BJ (cell line): ENCODE measurements at regions not wholly inside any gene's neighbourhood (a gene's known extent, or its start where the extent isn't known, plus 50 kb on each side); places are given as distances from the start of the nearest gene placed in this dataset.

Experiments
- CTCF ChIA-PET: fragments of 350-600 bp; formaldehyde crosslinking; extraction: SDS; loops from one replicate; lab custom pipeline; 2021; ENCODE audit warnings: antibody characterized with exemption, inconsistent platforms; lab: Yijun Ruan, JAX
- POLR2A ChIA-PET: fragments of 300-600 bp; sonication (Branson Sonifier 250); formaldehyde crosslinking; extraction: SDS; loops from one replicate; lab custom pipeline; 2021; ENCODE audit warnings: antibody characterized with exemption; lab: Charles Lee
- DNase-seq: peaks from one replicate; pipeline ENCODE4 v3.0.0-alpha.2; 2011; ENCODE audit warnings: low read depth
- H3K27me3 ChIP-seq: 2 replicates; pipeline ENCODE4 v1.6.0; 2011; ENCODE audit warnings: low read length; ENCODE audit not compliant: control insufficient read depth, insufficient read depth
- H3K36me3 ChIP-seq: 2 replicates; pipeline ENCODE4 v1.5.1; 2011; ENCODE audit warnings: low read length; ENCODE audit not compliant: control insufficient read depth, insufficient read depth
- H3K4me3 ChIP-seq: 2 replicates; pipeline ENCODE4 v1.5.1; 2011; ENCODE audit warnings: low read depth, mild to moderate bottlenecking, control low read depth, low read length
- CTCF ChIP-seq: IDR thresholded peaks from 2 replicates; pipeline ENCODE4 v1.5.1; 2011; ENCODE audit warnings: low read depth, mild to moderate bottlenecking, control low read depth, inconsistent platforms, low read length, moderate library complexity; ENCODE audit not compliant: insufficient read depth

- Histone ChIP-seq H3K36me3 (no peaks in the 10 kb centered on the region), H3K4me3 (no peak overlapping the region), H3K27me3 (no peaks in the 10 kb centered on the region)
- no peak for TF ChIP-seq CTCF
- ChIA-PET CTCF (interaction anchor here (0.6 kb wide), 1 partner anchor 9 kb away, joined by 3 read pairs; no protein-coding TSS in a partner anchor), POLR2A (no interaction called here)
- no peak for DNase-seq
These were observed 74.9 kb upstream of the RFX3 start for GRCh38 chr9:3600672-3601071.

GRCh38 chr9:3597792-3598191 lies 72.0 kb upstream of the RFX3 start:
- no peak for TF ChIP-seq CTCF
- Histone ChIP-seq H3K27me3 (no peaks in the 10 kb centered on the region), H3K36me3 (no peaks in the 10 kb centered on the region), H3K4me3 (no peak overlapping the region)
- DNase-seq = no peak
- ChIA-PET POLR2A (no interaction called here), CTCF (no interaction called here)

- CTCF ChIA-PET = no interaction called here
- DNase-seq = no peak
- H3K36me3 ChIP-seq = no peaks in the 10 kb centered on the region
- no peaks in the 10 kb centered on the region for H3K27me3 ChIP-seq
- no peak for TF ChIP-seq CTCF
- no peak overlapping the region for H3K4me3 ChIP-seq
- POLR2A ChIA-PET = no interaction called here
These were observed 60.3 kb upstream of the RFX3 start for GRCh38 chr9:3586066-3586465.

- no peak overlapping the region for H3K4me3 ChIP-seq
- ChIA-PET POLR2A (no interaction called here), CTCF (no interaction called here)
- H3K27me3 ChIP-seq = no peaks in the 10 kb centered on the region
- no peak for TF ChIP-seq CTCF
- no peak for DNase-seq
- no peaks in the 10 kb centered on the region for H3K36me3 ChIP-seq
These were observed 59.8 kb upstream of the RFX3 start for GRCh38 chr9:3585606-3586005.

- Histone ChIP-seq H3K27me3 (no peaks in the 10 kb centered on the region), H3K36me3 (no peaks in the 10 kb centered on the region), H3K4me3 (no peak overlapping the region)
- POLR2A ChIA-PET = interaction anchor here (0.6 kb wide), 1 partner anchor 12 kb away, joined by 17 read pairs; no protein-coding TSS in a partner anchor
- DNase-seq = peak; percentile 9
- CTCF ChIA-PET = interaction anchor here (0.8 kb wide), 1 partner anchor 9 kb away, joined by 3 read pairs; no protein-coding TSS in a partner anchor
- TF ChIP-seq CTCF = no peak
These were observed 53.0 kb upstream of the RFX3 start for GRCh38 chr9:3578786-3579185.
